HCT116 (cell line): ENCODE measurements at regions not wholly inside any gene's neighbourhood (a gene's known extent, or its start where the extent isn't known, plus 50 kb on each side); places are given as distances from the start of the nearest gene placed in this dataset.

Experiments used
- ATAC-seq: fragments of 200-7000 bp; cut with Tn5 transposase; 2 replicates; pipeline ENCODE4 v1.9.1; 2020; ENCODE audit warnings: mild to moderate bottlenecking, moderate library complexity
- BruUV-seq: library from RNA; stranded (reverse); fragments of 400-500 nt; replicated peaks from 2 replicates; lab custom pipeline; 2021; lab: Mats Ljungman, UMichigan
- CTCF ChIA-PET: fragments of 300-600 bp; sonication (Branson Sonifier 250); formaldehyde crosslinking; loops from one replicate; lab custom pipeline; 2021; ENCODE audit warnings: antibody characterized with exemption; lab: Charles Lee
- POLR2A ChIA-PET: fragments of 300-600, 350-600 bp; sonication (Branson Sonifier 250); formaldehyde crosslinking; loops from one replicate; lab custom pipeline; 2021; ENCODE audit warnings: antibody characterized with exemption; lab: Charles Lee
- RAD21 ChIA-PET, 2 experiments: fragments of 300-600 bp; sonication (Branson Sonifier 250); formaldehyde crosslinking; loops; one replicate each; lab custom pipeline; 2023; ENCODE audit warnings: low total read pairs in 2 of 2; ENCODE audit not compliant: uncharacterized antibody in 2 of 2, unreplicated experiment in 2 of 2, low non-redundant PET in 1 of 2; lab: Charles Lee
- DNase-seq: peaks from one replicate; pipeline ENCODE4 v3.0.0-alpha.2; 2010; ENCODE audit warnings: low read depth, low spot score
- H2AFZ ChIP-seq: fragments of 200-600 bp; shearing (Covaris generic), sonication (generic); 2 replicates; pipeline ENCODE4 v1.6.1; 2017; ENCODE audit warnings: low read depth, mixed run types, mixed read lengths, antibody characterized with exemption, low read length; ENCODE audit not compliant: poor library complexity, severe bottlenecking
- H3K27ac ChIP-seq: 2 replicates; pipeline ENCODE4 v1.5.1; 2012; ENCODE audit warnings: low read depth, low read length
- H3K27me3 ChIP-seq: fragments of 200-600 bp; sonication (generic); 2 replicates; pipeline ENCODE4 v1.6.1; 2016; ENCODE audit warnings: mixed run types, low read length, mixed read lengths; ENCODE audit not compliant: insufficient read depth
- H3K36me3 ChIP-seq, 2 experiments: fragments of 200-500 bp in 1 of 2; fragments of 200-600 bp in 1 of 2; sonication (Bioruptor generic) in 1 of 2; sonication (generic) in 1 of 2; 2 replicates each; pipeline versions ENCODE4 v1.5.1 to v1.6.1; 2014 to 2016; ENCODE audit warnings: low read length in 2 of 2, inconsistent platforms in 1 of 2, mixed read lengths in 1 of 2, mixed run types in 1 of 2; ENCODE audit not compliant: insufficient read depth in 2 of 2, control insufficient read depth in 1 of 2
- H3K4me1 ChIP-seq, 2 experiments: fragments of 200-600 bp in 1 of 2; sonication (generic) in 1 of 2; 2 replicates each; pipeline versions ENCODE4 v1.5.1 to v1.6.1; 2012 to 2017; ENCODE audit warnings: low read length in 2 of 2, inconsistent platforms in 1 of 2, mild to moderate bottlenecking in 1 of 2, mixed read lengths in 1 of 2, mixed run types in 1 of 2, moderate library complexity in 1 of 2; ENCODE audit not compliant: insufficient read depth in 2 of 2, control insufficient read depth in 1 of 2
- H3K4me2 ChIP-seq: fragments of 200-600 bp; sonication (generic); 2 replicates; pipeline ENCODE4 v1.6.1; 2017; ENCODE audit warnings: mixed run types, low read length, mixed read lengths
- H3K4me3 ChIP-seq, 2 experiments: fragments of 200-600 bp in 1 of 2; sonication (generic) in 1 of 2; replicated peaks in 1 of 2; 2 replicates each; pipeline ENCODE4 v1.5.1; 2011 to 2016; ENCODE audit warnings: low read length in 2 of 2, control low read depth in 1 of 2, low read depth in 1 of 2, mild to moderate bottlenecking in 1 of 2, mixed read lengths in 1 of 2, mixed run types in 1 of 2
- H3K79me2 ChIP-seq: fragments of 200-600 bp; sonication (generic); 2 replicates; pipeline ENCODE4 v1.6.1; 2017; ENCODE audit warnings: mild to moderate bottlenecking, mixed run types, low read length, moderate library complexity, mixed read lengths; ENCODE audit not compliant: insufficient read depth
- H3K9ac ChIP-seq: fragments of 200-600 bp; sonication (generic); 2 replicates; pipeline ENCODE4 v1.6.1; 2016; ENCODE audit warnings: low read length, mixed read lengths
- H3K9me2 ChIP-seq: fragments of 200-600 bp; sonication (generic), shearing (Covaris generic); 2 replicates; pipeline ENCODE4 v1.6.1; 2017; ENCODE audit warnings: mixed run types, mild to moderate bottlenecking, moderate library complexity; ENCODE audit not compliant: insufficient read depth
- H3K9me3 ChIP-seq, 2 experiments: fragments of 200-500 bp in 1 of 2; fragments of 200-600 bp in 1 of 2; sonication (Bioruptor generic) in 1 of 2; sonication (generic) in 1 of 2; 2 replicates each; pipeline ENCODE4 v1.6.1; 2014 to 2017; ENCODE audit warnings: low read length in 2 of 2, mixed read lengths in 2 of 2, inconsistent platforms in 1 of 2, low read depth in 1 of 2, mild to moderate bottlenecking in 1 of 2, mixed run types in 1 of 2, moderate library complexity in 1 of 2; ENCODE audit not compliant: control insufficient read depth in 1 of 2, insufficient read depth in 1 of 2
- H4K20me1 ChIP-seq: fragments of 200-600 bp; sonication (generic), shearing (Covaris generic); 2 replicates; pipeline ENCODE4 v1.6.1; 2017; ENCODE audit warnings: mixed run types, mild to moderate bottlenecking, moderate library complexity; ENCODE audit not compliant: insufficient read depth
- CBX3 ChIP-seq: IDR thresholded peaks from 2 replicates; pipeline ENCODE4 v1.6.1; 2012; ENCODE audit warnings: low read depth
- ELF1 ChIP-seq: IDR thresholded peaks from 2 replicates; pipeline ENCODE4 v1.6.1; 2012; ENCODE audit warnings: low read depth, borderline replicate concordance
- EZH2 ChIP-seq: fragments of 200-600 bp; sonication (generic); IDR thresholded peaks from 2 replicates; pipeline ENCODE4 v1.6.1; 2017; ENCODE audit warnings: antibody characterized with exemption, mixed run types
- MAX ChIP-seq: IDR thresholded peaks from 2 replicates; pipeline ENCODE4 v1.6.1; 2012
- POLR2AphosphoS5 ChIP-seq: IDR thresholded peaks from 2 replicates; pipeline ENCODE4 v1.6.1; 2011; ENCODE audit warnings: mild to moderate bottlenecking, low read depth, low read length, moderate library complexity
- REST ChIP-seq: IDR thresholded peaks from 2 replicates; pipeline ENCODE4 v1.6.1; 2012; ENCODE audit warnings: low read depth
- SRF ChIP-seq: IDR thresholded peaks from 2 replicates; pipeline ENCODE4 v1.6.1; 2012; ENCODE audit warnings: low read depth
- ZFX ChIP-seq: fragments of 450-650 bp; IDR thresholded peaks from 2 replicates; pipeline ENCODE4 v1.6.1; 2017
- ZNF274 ChIP-seq: fragments of 200-500 bp; sonication (Bioruptor generic); IDR thresholded peaks from 2 replicates; pipeline ENCODE4 v1.6.1; 2014; ENCODE audit warnings: mild to moderate bottlenecking, low read depth, low read length, inconsistent platforms
- intact Hi-C: fragments of 100-400 bp; cut with micrococcal nuclease; formaldehyde crosslinking; loops from 2 replicates; pipeline ENCODE4 v1.10.0; 2022

GRCh38 chr19:28036486-28036885 lies 1176.5 kb downstream of the UQCRFS1 start:
- DNase-seq (no peak), ATAC-seq (no peak)
- ChIA-PET RAD21 (no interaction called here), POLR2A (no interaction called here), CTCF (no interaction called here)
- Histone ChIP-seq H3K9ac (no peak overlapping the region), H3K79me2 (no peaks in the 10 kb centered on the region), H4K20me1 (no peaks in the 10 kb centered on the region), H3K4me2 (no peak overlapping the region), H3K9me3 (peaks cover 14 to 20% of the 10 kb centered on the region in 2 experiments; a peak in 2 of 4 replicates), H3K27me3 (no peaks in the 10 kb centered on the region), H3K27ac (no peak overlapping the region), H3K4me1 (no peaks in the 10 kb centered on the region), H3K9me2 (no peaks in the 10 kb centered on the region), H3K4me3 (no peak overlapping the region), H2AFZ (no peak overlapping the region), H3K36me3 (no peaks in the 10 kb centered on the region)
- intact Hi-C loops = no loop called here
- TF ChIP-seq ELF1 (no peak), ZFX (no peak), CBX3 (no peak), ZNF274 (no peak), REST (no peak), POLR2AphosphoS5 (no peak), MAX (no peak), EZH2 (no peak), SRF (no peak)
- no TSS peak for BruUV-seq
